H1 (cell line): ENCODE measurements at regions not wholly inside any gene's neighbourhood (a gene's known extent, or its start where the extent isn't known, plus 50 kb on each side); places are given as distances from the start of the nearest gene placed in this dataset.

Source experiments
- EZH2 ChIP-seq: fragments of 200-600 bp; sonication (generic); IDR thresholded peaks from 2 replicates; pipeline ENCODE4 v1.7.1; 2012; ENCODE audit warnings: low read depth, mild to moderate bottlenecking, moderate library complexity, low read length, inconsistent platforms; ENCODE audit not compliant: severe bottlenecking
- FOSL1 ChIP-seq: IDR thresholded peaks from 2 replicates; pipeline ENCODE4 v1.6.1; 2011; ENCODE audit warnings: mild to moderate bottlenecking, low read depth, low read length, moderate library complexity; ENCODE audit not compliant: insufficient read depth
- HDAC2 ChIP-seq, 2 experiments: fragments of 300-600 bp in 1 of 2; sonication (generic) in 1 of 2; IDR thresholded peaks; 2 replicates each; pipeline ENCODE4 v1.6.1; 2011 to 2012; ENCODE audit warnings: low read depth in 2 of 2, low read length in 2 of 2, mild to moderate bottlenecking in 2 of 2, moderate library complexity in 2 of 2, borderline replicate concordance in 1 of 2, inconsistent platforms in 1 of 2
- PHF8 ChIP-seq: fragments of 200-600 bp; sonication (generic); conservative IDR thresholded peaks from 2 replicates; pipeline ENCODE4 v1.7.1; 2012; ENCODE audit warnings: low read depth, mild to moderate bottlenecking, inconsistent platforms, low read length, moderate library complexity
- TCF12 ChIP-seq: IDR thresholded peaks from 2 replicates; pipeline ENCODE4 v1.6.1; 2011; ENCODE audit warnings: low read depth, mild to moderate bottlenecking, low read length
- TF ChIP-seq, protein P1 (sequence below): IDR thresholded peaks from 2 replicates; pipeline ENCODE4 v1.6.1; 2011; ENCODE audit warnings: low read length, improper control_type of control experiment

DNA sequence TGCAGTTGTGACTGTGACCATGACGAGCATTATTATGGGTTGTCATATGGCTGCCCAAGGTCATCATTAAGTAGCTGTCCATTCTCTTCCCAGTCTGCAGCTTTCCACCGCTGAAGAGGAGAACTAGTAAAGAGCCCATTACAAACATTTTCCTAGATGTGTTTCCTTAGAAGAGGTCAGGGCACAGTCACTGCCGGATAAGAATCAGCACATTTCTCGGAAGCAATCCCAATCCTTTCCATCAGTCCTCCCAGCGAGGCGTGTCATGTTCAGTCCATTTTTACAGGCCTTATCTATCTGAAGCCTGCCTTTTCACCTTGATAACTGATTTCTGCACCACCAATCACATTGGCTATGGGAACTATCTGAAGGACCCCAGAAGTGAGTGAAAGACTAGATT lies 319.9 kb upstream of the SLC14A2 start (continued):
- TF ChIP-seq, protein P1, sequence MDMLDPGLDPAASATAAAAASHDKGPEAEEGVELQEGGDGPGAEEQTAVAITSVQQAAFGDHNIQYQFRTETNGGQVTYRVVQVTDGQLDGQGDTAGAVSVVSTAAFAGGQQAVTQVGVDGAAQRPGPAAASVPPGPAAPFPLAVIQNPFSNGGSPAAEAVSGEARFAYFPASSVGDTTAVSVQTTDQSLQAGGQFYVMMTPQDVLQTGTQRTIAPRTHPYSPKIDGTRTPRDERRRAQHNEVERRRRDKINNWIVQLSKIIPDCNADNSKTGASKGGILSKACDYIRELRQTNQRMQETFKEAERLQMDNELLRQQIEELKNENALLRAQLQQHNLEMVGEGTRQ, result no peak
- TF ChIP-seq FOSL1 (no peak), TCF12 (no peak), EZH2 (no peak), PHF8 (no peak), HDAC2 (IDR thresholded peaks at IDR 0.05; ENCODE audit: borderline replicate concordance in 1 of 2, low read depth in 2 of 2, low read length in 2 of 2) (no peak)
